WTC11 (cell line): ENCODE measurements at regions not wholly inside any gene's neighbourhood (a gene's known extent, or its start where the extent isn't known, plus 50 kb on each side); places are given as distances from the start of the nearest gene placed in this dataset.

Experiments used
- ATAC-seq: fragments of 200-7000 bp; cut with Tn5 transposase; 2 replicates; pipeline ENCODE4 v1.10.0; 2021; ENCODE audit warnings: mild to moderate bottlenecking, moderate library complexity
- CTCF ChIA-PET: fragments of 300-600 bp; sonication (Branson Sonifier 250); formaldehyde crosslinking; loops from one replicate; lab custom pipeline; 2021; ENCODE audit warnings: antibody characterized with exemption; lab: Charles Lee
- POLR2A ChIA-PET: fragments of 350-600 bp; sonication (Branson Sonifier 250); formaldehyde crosslinking; loops from one replicate; lab custom pipeline; 2021; ENCODE audit warnings: antibody characterized with exemption; lab: Charles Lee
- DNase-seq: peaks from one replicate; pipeline ENCODE4 v3.0.0; 2021; ENCODE audit warnings: low spot score
- H3K27ac Mint-ChIP-seq: 2 replicates; pipeline ENCODE4 v1.8.0; 2021; ENCODE audit warnings: mixed read lengths
- H3K27me3 Mint-ChIP-seq: 2 replicates; pipeline ENCODE4 v1.8.0; 2021; ENCODE audit warnings: low read depth, mild to moderate bottlenecking, moderate library complexity, mixed read lengths
- H3K36me3 Mint-ChIP-seq: 2 replicates; pipeline ENCODE4 v1.8.0; 2021; ENCODE audit warnings: mixed read lengths
- H3K4me1 Mint-ChIP-seq: 2 replicates; pipeline ENCODE4 v1.8.0; 2022; ENCODE audit warnings: mixed read lengths
- H3K4me3 Mint-ChIP-seq: 2 replicates; pipeline ENCODE4 v1.8.0; 2021; ENCODE audit warnings: mild to moderate bottlenecking, moderate library complexity, mixed read lengths
- H3K9me3 Mint-ChIP-seq: 2 replicates; pipeline ENCODE4 v1.8.0; 2021; ENCODE audit warnings: mixed read lengths
- AR ChIP-seq: fragments of 250-450 bp; sonication (Bioruptor Pico); IDR thresholded peaks from 2 replicates; pipeline ENCODE4 v1.9.0; 2021; ENCODE audit warnings: mild to moderate bottlenecking
- ATF2 ChIP-seq: sonication (generic); formaldehyde crosslinking; IDR thresholded peaks from 2 replicates; pipeline ENCODE4 v1.8.1; 2022; ENCODE audit warnings: low read depth, missing genetic modification reagents, borderline replicate concordance
- ATF6 ChIP-seq: sonication (generic); formaldehyde crosslinking; IDR thresholded peaks from 2 replicates; pipeline ENCODE4 v1.8.1; 2023; ENCODE audit warnings: mild to moderate bottlenecking, missing genetic modification reagents
- CBFB ChIP-seq: sonication (generic); formaldehyde crosslinking; IDR thresholded peaks from 2 replicates; pipeline ENCODE4 v1.8.1; 2022; ENCODE audit warnings: mild to moderate bottlenecking, low read depth, missing genetic modification reagents
- ERG ChIP-seq: fragments of 250-450 bp; sonication (Bioruptor Pico); IDR thresholded peaks from 2 replicates; pipeline ENCODE4 v1.8.0; 2021; ENCODE audit warnings: mild to moderate bottlenecking
- FOXP4 ChIP-seq: sonication (generic); formaldehyde crosslinking; IDR thresholded peaks from 2 replicates; pipeline ENCODE4 v1.8.0; 2022; ENCODE audit warnings: mild to moderate bottlenecking, missing genetic modification reagents
- IRF1 ChIP-seq: sonication (generic); formaldehyde crosslinking; IDR thresholded peaks from 2 replicates; pipeline ENCODE4 v1.8.0; 2023; ENCODE audit warnings: missing genetic modification reagents
- MAX ChIP-seq: sonication (generic); formaldehyde crosslinking; IDR thresholded peaks from 2 replicates; pipeline ENCODE4 v1.8.0; 2022; ENCODE audit warnings: mild to moderate bottlenecking, missing genetic modification reagents
- PREB ChIP-seq: sonication (generic); formaldehyde crosslinking; IDR thresholded peaks from 2 replicates; pipeline ENCODE4 v1.8.1; 2022; ENCODE audit warnings: mild to moderate bottlenecking, missing genetic modification reagents, moderate library complexity, borderline replicate concordance
- TP53 ChIP-seq: sonication (generic); formaldehyde crosslinking; IDR thresholded peaks from 2 replicates; pipeline ENCODE4 v1.8.1; 2023; ENCODE audit warnings: mild to moderate bottlenecking, missing genetic modification reagents
- ZBTB21 ChIP-seq: sonication (generic); formaldehyde crosslinking; IDR thresholded peaks from 2 replicates; pipeline ENCODE4 v1.8.1; 2023; ENCODE audit warnings: mild to moderate bottlenecking, missing genetic modification reagents, borderline replicate concordance
- ZNF138 ChIP-seq: sonication (generic); formaldehyde crosslinking; conservative IDR thresholded peaks from 2 replicates; pipeline ENCODE4 v1.8.1; 2022; ENCODE audit warnings: mild to moderate bottlenecking, moderate library complexity, missing genetic modification reagents
- ZNF281 ChIP-seq: sonication (generic); formaldehyde crosslinking; IDR thresholded peaks from 2 replicates; pipeline ENCODE4 v1.8.0; 2023; ENCODE audit warnings: mild to moderate bottlenecking, missing genetic modification reagents
- ZNF532 ChIP-seq: fragments of 250-450 bp; sonication (Bioruptor Pico); IDR thresholded peaks from 2 replicates; pipeline ENCODE4 v1.9.0; 2021; ENCODE audit warnings: mild to moderate bottlenecking, borderline replicate concordance

GRCh38 chr9:82171271-82171670, 182.7 kb downstream of the SPATA31D1 start:
- Mint-ChIP-seq H3K9me3 (peaks cover 4% of the 10 kb centered on the region), H3K36me3 (no peaks in the 10 kb centered on the region), H3K27ac (peak overlapping the region; percentile 33; the same call in 1 of the 2 replicates), H3K4me1 (peaks cover 26% of the 10 kb centered on the region), H3K4me3 (no peak overlapping the region), H3K27me3 (no peaks in the 10 kb centered on the region)
- ChIA-PET CTCF (no interaction called here), POLR2A (no interaction called here)
- no peak for ATAC-seq
- TF ChIP-seq ZNF281 (CRISPR knock-in tag), result no peak
- TF ChIP-seq ATF2 (CRISPR knock-in tag), result no peak
- no peak for TF ChIP-seq TP53
- DNase-seq, result no peak

- DNase-seq (no peak), ATAC-seq (peak; percentile 91)
- POLR2A ChIA-PET, result no interaction called here
- H3K27me3 Mint-ChIP-seq, result no peaks in the 10 kb centered on the region; the same call in 1 of the 2 replicates
- no peak overlapping the region for H3K27ac Mint-ChIP-seq
- no peak overlapping the region for H3K4me3 Mint-ChIP-seq
- CTCF ChIA-PET, result no interaction called here
- H3K4me1 Mint-ChIP-seq, result peaks cover 23% of the 10 kb centered on the region
- peaks cover 3% of the 10 kb centered on the region; the same call in 1 of the 2 replicates for H3K36me3 Mint-ChIP-seq
- H3K9me3 Mint-ChIP-seq, result peaks cover 4% of the 10 kb centered on the region; the same call in 1 of the 2 replicates
- TF ChIP-seq MAX (CRISPR knock-in tag), result no peak
- no peak for TF ChIP-seq CBFB (CRISPR knock-in tag)
- no peak for TF ChIP-seq ERG (CRISPR knock-in tag)
- no peak for TF ChIP-seq ZBTB21
- no peak for TF ChIP-seq IRF1 (CRISPR knock-in tag)
- TF ChIP-seq ZNF138, result no peak
- TF ChIP-seq PREB (CRISPR knock-in tag), result no peak
- no peak for TF ChIP-seq AR (CRISPR knock-in tag)
- TF ChIP-seq ATF6 (CRISPR knock-in tag), result no peak
- no peak for TF ChIP-seq FOXP4
- TF ChIP-seq ZNF532 (CRISPR knock-in tag), result no peak
Measured at GRCh38 chr9:82180711-82181110, 192.1 kb downstream of the SPATA31D1 start.
